Stimulated activated CD4-positive, alpha-beta T cell treated with anti-CD3 and anti-CD28 coated beads, Interleukin-1b, Interleukin-23, amount 100 ng/mL, for 48 hours (primary cell): ENCODE measurements at regions not wholly inside any gene's neighbourhood (a gene's known extent, or its start where the extent isn't known, plus 50 kb on each side); places are given as distances from the start of the nearest gene placed in this dataset.

ENCODE experiments used
- DNase-seq: peaks from one replicate; pipeline ENCODE4 v3.0.0-alpha.2; 2020

DNA sequence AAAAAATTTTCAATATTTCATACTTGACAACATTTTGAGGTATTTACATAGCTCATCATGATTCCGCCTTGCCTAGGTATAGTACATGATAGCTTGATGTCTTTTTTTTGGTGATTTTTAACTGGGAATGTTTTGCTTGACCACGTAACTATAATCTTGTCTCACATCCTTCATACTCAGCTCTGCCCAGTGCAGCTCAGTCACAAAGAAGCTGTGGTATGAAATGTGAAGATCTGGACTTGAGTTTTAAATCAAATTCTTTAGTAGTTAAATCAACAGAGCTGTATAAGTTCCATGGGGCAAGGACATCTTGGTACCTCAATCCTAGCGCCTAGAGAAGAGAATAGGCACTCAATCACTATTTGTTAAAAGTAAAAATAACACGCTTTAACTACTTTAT, 276.3 kb upstream of the DKK2 start:
- no peak for DNase-seq

DNA sequence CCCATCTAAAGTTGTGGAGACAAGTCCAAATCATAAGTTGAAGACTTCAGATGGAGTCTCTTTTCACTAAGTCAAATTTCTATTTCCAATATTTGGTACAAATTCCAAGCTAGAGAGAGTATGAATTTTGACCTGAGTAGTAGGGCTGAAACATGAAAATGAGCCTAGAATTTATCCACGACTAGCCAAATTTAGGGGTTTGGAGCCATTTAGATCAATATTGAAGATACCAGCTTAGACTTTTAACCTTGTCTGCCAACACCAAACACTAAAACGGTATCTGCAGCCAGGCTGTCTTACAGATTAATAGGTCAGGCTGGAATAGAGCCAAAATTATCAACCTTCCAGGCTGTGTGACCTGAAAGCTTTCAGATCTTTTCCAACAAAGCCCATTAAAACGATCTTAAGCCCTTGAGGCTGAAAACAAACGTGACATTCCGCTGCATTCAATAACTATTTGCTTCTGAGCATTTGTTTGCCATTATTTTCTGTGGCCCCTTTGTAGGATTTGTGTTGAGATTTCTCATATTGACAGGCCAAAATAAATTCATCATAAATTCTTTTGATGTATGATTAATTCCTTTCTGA, 268.7 kb upstream of the DKK2 start:
- no peak for DNase-seq

DNA sequence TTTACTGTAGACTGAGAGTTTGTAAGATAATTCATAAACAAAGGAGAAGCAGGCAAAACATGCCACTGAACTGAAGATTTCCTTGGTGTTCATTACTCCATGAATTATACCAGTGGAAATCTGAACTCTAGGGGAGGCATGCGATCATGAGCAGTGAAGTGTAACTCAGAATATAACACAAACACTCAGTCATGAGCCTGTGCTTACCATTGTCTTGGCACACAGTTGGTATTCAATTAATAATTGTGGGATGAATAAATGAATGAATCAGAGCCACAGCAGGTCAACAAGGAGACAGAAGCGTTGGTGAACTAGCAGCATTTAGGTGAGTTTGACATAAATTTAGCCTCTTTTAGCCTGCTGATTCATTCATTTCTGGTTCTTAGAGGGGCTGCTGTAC, 263.5 kb upstream of the DKK2 start:
- DNase-seq, result no peak

DNA sequence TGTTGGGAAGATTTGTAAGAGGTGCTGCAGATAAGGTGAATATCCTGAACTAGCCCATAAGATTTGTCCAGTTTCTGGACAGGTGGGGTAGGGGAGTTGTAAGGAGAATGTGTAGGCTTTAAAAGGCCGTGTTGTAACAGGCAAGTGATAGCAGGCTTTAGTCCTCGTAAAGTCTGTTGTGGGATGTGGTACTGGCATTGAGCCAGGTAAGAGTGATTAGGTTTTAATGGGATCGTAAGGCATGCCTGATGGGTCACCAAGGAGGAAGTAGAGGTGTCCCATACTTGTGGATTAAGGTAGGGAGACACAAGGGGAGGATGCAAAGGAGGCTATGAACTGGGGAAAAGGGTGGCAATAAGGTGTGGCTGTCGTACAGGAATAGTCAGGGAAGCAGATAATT, 256.9 kb upstream of the DKK2 start:
- DNase-seq, result no peak

DNA sequence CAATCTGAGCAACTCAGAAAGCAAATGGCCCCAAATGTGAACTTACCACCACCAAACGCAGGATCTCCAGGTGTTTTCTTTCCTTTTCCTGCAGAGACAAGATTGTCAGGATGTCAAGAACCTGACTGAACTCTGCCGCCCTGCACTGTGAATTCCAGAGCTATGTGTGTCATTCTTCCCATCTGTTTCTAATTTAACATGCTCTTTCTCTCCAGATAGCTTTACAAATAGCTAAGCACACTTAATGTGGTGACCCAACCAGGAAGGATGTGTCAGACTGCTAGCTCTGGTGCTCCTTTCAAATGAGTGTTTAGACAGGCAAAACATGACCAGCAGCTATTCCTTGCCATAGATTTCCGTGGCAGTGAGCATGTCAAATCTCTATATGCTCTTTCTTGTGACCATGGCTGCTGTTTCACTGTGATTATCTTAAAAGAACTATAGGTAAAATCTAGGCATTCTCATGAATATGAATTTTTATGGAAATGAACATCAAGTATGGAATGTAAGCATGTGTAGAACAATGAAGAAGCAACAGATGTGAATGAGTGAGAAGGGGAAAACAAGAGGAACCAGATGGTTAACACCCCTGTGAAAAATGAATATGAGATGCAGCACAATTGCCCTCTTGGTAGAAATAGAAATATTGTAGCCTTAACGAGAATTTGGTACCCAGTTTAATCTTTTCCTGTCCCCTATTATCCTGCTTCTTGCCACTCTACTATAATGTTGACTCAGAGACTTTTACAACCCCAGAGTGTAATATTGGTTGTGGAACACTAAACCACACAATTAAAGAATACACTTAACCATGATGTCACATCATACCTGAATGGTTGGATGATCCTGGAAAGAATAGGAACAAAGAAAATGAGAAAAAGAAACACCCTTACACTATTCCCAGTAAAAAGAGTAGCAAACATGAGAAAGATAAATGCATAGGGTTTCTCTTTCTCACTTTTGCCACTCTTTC, 247.8 kb upstream of the DKK2 start:
- no peak for DNase-seq

DNA sequence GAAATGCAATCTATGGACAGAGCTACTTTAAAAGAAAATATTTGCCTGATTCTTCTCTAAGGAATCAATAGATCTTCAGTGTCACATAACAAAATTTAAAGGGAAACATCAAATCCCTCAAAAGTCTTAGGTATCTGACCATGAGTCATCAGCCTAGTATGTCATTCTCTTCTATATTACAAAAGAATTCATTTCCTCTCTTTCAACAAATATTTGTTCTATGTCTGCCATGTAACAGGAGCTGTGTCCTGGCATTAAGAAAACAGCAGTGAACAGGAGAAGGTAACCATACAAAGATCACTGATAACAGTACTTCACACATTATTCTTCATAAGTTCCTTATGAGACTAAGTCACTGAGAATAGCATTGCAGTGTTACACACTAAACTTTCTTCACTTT, 243.6 kb upstream of the DKK2 start:
- DNase-seq, result no peak

DNA sequence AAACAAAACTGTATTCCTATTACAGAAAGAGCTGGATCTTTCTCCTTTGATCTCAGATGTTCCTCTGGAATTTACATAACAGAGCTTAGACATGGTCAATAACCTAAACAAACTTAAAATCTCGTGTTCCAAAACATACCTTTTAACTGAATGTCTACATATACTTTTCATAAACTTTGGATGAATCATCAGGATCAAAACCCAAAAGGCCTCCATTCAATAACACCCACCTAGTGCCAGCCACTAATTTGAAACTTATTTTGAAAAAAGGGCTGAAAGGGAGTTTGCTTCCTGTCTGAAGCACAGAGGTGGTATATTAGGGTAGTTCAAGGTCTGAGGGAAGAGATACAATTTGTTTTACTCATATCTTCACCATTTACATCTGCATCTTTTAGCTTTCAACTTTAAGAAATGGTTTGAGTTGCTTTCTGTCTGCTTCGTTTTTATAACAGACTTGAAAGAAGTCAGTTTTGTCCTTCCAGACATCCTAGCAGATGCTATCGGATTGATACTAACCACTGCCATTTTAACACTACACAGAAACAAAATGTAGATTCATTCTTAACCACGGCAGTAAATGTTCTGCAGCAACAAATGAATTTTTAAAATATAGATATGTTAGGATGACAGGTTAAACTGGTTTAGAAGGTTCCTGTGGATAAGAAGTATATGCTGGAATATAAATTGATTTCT, 242.8 kb upstream of the DKK2 start:
- DNase-seq, result no peak

DNA sequence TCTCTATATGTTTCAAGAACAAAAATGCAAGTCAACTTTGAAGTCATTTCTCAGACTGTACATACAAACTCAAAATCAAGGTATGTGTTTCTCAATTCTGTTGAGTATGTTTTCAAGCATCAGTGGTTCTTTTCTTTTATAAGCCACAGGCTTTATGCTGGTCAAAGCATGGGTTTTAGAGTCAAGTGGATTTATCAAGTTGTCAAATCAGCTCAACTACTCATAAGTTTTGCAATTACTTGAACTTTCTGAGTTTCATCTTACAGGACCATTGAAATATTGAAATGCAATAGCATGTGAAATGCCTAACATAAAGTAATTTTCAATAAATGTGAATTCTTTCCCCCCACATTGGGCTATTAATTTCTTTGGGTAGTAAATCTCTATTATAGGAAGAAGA, 239.9 kb upstream of the DKK2 start:
- no peak for DNase-seq

DNA sequence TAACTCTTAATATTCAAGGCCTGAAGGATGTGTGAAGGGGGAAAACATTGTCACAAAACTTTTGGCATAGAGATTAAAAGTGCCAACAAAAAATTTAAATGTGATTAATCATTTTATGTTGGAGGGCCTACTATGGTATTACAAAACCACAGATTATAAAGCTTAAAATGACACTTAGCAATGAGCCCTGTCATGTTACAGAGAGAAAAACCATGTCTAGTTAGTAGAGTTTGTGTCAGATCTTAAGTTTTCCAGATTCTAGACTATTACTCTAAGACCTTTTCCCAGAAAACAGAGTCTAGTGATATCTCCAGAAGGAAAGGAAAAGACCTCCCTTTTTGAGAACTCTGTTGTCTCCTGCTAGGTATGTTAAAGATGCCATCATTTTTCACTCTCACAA, 239.1 kb upstream of the DKK2 start:
- no peak for DNase-seq

DNA sequence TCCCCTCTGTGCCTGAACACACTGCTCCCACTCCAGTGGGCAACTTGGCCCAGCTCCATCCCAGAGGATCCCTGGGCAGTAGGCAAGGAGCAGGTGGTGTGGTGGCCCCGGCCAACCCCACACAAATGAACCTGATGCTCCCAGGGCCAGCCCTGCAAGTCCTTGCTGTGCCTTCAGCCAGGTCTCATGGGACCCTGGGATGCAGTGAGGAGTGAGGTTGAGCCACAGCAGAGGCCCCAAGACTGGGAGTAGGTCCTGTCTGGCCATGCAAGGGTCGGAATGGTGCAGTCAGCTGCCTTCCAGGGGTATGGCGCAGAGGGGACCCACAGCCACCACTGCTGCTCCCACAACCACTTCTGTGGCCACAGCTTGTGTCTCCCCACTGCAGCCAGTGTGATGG, 234.5 kb upstream of the DKK2 start:
- no peak for DNase-seq

DNA sequence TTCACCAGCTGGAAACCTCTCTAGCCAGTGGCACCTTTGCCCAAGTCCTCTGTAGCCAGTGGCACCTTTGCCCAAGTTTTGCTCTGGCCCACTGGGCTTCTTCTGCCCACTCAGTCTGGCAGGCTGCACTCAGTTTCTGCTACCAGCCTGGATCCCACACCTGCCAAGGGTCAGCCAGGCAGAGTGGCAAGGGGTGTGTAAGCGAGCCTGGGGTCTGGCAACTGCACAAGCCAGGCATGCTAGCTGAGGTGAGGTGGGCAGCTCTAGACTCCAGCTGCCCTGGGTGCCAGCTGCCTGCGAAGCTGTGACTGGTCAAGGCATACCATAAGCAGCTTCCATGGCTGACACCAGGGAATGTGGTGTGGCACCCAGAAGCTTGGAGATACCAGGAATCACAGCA, 233.1 kb upstream of the DKK2 start:
- DNase-seq, result no peak

DNA sequence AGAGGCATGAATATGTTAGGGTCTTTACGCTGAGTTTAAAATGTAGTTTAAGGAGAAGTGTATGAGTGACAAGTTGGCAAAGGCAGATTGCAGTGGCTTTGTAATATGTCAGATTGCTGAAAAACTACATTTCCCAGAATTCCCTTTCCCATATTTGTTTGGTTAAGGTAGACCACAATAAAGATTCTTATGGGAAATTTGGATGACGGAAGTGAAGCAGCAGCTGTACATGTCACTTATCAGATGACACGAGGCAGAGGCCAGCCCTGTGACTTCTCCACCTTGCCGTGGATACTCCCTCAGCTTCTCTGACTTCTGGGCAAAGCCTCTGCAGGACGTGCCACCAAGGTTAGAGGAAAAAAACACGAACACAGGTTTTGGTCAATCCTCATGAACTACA, 229.7 kb upstream of the DKK2 start:
- no peak for DNase-seq

DNA sequence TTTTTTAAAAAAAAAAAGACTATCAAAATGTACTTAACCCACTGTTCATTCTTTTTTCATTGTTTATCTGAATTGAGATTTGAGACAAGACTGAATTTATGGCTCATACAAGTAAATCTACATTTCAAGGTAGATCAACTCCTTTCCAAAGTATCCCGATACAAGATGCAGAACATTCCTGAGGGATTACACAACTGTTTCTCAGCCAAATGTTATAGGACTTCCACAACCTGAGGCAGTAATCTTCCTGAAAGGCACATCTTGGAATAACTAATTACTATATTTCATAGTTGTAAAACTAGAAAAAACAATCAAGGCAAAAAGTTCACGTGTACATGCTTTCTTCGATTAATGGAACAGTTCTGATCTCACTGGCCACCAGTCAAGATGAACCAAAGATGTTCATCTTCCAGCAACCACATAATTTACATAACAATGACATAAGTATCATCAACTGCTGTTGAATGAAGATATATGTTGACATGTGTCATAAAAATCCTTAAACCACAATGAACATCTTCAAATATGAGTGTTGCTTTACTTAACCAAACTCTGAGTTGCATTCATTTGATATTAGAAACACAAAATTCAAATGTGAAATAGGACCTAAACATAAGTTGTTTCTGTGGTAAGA, 225.2 kb upstream of the DKK2 start:
- no peak for DNase-seq

DNA sequence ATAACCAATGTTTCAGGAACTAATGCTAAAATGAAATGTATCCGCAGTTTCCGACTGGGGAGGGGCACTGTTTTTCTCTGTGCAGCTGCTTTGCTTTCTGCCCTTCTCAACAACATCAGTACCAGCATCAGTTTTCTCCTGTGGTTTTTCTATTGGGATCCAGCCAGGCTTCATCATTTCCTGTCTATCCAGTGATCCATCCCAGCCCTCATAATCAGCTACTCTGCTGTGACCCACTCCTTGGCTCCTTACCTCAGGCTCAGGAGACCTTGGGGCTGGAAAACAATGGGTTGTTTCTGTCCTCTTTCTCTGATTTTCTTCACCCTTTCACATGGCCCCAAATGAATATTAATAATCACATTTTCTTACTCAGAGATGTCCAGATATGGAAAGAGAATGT, 222.2 kb upstream of the DKK2 start:
- no peak for DNase-seq

DNA sequence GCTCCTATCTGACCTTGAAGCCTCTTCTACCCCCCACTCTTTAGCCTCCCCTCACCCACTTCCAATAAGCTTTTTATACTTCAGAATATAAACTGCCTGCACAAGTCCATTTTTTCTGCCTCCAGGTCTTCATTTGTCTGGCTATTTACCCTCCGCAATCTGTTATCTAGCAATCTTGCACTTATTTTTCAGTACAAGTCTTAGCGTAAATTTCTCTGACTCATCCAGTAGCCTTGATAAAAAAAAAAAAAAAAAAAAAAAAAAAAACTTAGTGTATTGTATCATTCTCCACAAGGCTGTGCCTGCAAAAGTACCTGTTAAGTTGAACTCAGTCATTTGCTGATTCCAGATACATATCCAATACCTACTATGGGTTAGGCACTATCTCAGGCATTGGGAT, 219.5 kb upstream of the DKK2 start:
- no peak for DNase-seq

DNA sequence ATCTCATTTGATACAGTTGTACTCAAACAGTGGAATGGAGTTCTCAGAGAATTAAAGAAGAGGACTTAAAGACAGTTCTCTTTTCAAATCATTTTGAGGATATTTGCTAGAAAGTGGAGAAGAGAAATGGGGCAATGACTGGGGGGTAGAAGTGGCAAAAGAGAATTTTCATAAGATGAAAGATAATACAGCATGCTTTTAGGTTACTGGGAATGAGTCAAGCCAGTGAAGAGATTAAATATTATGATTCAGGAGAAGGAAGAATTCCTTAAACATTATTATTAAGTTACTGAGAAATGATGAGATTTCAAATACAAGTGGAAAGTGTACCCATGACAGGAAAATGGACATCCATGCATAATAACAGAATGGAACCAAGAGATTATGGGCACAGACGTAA, 219.0 kb upstream of the DKK2 start:
- DNase-seq, result no peak

DNA sequence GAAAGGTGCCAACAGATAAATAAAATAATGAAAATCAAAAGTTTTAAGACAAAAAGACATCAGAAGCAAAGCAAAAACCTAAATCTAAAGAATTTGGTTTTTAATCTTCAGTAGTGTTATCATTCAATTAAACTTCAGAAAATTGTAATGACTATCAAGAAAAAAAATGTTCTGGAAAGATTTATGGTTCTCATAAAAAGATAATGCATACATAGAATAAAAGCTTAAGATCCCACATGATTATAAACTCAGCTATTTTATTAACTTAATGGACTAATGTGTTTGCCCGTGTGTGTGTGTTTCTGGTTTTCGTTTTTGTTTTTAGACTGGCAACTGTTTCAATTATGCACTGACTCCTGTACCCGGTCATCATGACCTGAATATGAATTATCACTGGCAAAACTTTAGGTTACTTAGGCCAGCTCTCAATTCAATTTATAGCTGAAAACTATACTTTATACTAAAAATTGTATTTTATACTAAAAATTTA, 217.5 kb upstream of the DKK2 start:
- DNase-seq, result no peak

DNA sequence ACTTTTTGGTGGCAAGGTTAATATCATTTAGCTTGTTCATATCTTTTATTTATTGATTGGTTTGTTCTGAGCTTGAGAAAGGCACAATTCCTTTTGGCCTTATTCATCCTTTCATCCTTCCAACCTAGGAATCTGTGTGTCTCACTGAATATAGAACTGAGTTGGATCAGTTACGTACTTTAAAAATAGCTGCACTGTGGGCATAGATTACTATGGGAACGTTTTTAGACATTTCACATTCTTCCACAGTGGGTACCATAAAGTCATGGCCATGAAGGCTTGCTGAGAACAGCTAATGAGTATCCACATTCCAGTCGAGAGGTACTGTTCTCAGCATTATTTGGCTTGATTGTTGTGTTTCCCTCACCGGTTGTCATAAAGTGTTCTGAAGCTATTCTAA, 217.0 kb upstream of the DKK2 start:
- no peak for DNase-seq

DNA sequence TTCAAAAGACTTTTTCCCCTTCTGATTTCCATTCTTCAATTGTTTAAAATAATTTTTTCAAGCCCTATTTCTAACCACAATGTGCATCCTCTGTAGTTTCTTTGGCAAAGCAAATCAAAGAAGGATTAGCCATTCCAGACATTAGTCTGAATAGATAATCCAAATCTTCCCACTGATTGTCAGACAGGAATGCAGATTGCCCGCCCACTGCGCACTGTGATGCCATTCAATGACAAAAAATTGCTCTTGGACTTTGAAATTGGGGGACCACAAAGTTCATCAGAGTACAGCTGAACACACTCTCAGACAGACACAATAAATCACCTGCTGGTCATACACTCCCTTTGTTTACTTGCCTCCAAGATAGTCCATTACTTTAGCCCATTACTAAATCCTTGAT, 216.5 kb upstream of the DKK2 start:
- no peak for DNase-seq

DNA sequence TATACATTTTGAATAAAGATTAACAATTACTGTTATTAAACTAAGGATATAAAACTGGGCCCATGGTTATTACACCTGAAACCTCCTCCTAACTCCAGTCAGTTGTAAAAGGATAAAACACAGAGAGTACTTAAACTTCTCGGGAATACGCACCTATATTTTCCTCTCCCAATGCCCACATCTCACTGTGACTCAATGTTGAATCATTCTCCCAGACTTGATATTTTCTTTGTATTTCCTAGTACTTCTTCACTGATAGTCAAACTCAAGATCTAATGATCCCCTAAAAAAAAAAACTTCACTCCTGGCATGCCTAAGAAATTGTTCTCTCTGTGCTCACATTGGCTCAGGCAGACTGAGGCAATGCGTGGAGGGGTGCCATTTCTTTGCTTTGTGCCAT, 212.5 kb upstream of the DKK2 start:
- no peak for DNase-seq

DNA sequence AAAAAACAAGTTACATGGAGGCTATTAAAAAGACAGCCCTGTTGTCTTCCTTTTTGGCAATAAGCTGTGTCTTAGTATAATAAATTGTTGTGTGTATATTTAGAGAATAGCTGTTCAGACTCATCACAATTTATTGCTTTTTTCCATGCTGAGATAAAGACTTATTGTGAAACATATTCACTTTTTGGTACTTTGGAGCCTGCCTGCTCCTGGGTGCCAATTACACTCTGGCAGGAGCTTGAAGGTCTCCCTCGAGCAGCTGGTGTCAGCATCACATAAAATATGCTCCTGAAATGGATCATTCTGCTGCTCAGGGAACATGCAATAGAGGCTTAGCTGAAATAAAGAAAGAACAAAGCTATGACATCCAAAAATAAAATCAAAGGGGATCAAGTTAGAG, 211.6 kb upstream of the DKK2 start:
- DNase-seq, result no peak

DNA sequence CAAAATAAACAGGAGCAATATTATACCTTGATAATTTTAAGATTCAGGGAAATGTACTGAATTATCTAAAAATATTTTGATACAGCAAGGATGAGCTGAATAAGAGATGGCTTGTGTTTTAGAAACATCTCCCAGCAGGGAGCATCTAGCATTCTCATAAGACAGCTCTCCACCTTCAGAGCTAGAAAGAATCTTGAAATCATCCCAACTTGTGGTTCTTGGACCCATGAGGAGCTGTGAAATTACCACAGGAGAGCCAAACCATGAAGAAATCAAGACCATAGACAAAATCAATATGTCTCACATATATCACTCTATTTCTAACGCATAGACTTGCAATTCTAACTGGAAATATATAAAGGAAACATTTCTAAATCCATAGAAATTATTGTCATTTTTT, 210.6 kb upstream of the DKK2 start:
- no peak for DNase-seq

DNA sequence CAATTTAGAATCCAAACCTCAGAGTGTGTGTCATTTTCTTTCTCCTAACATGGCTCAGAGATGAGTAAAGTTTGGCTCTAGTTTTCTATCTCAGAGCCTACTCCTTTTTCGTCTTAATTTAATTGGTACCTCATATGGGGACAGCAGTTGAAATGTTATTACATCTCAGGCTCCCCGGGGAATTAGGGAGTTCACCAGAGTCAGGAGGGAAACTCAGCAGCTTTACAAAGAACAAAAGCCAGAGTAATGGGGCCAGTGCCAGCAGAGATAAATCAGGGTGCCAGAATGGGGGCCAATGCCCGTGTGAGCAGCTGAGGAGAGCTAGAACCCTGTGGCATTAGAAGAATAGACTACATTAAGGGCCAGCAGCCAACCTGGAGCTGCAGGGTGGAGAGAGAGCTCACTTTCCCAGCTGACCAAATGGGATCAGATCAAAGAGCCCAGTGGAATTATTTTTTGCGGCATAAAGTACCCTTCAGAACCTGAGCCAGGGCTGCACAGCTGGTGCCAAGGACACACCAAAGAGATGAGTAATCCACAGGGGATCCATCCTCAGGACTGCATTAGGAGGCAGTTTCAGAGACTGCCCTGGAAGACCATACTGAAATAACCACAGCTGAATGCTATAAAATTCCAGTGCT, 207.1 kb upstream of the DKK2 start:
- DNase-seq, result no peak
